IMR-90 (cell line): ENCODE measurements at regions not wholly inside any gene's neighbourhood (a gene's known extent, or its start where the extent isn't known, plus 50 kb on each side); places are given as distances from the start of the nearest gene placed in this dataset.

ENCODE experiments used
- MAZ ChIP-seq: IDR thresholded peaks from 2 replicates; pipeline ENCODE4 v1.6.1; 2012; ENCODE audit warnings: low read depth, mild to moderate bottlenecking, low read length, improper control_type of control experiment, moderate library complexity, borderline replicate concordance
- MXI1 ChIP-seq: IDR thresholded peaks from 2 replicates; pipeline ENCODE4 v1.6.1; 2012; ENCODE audit warnings: low read depth, mild to moderate bottlenecking, low read length, moderate library complexity, borderline replicate concordance
- TF ChIP-seq, protein P1 (sequence below): conservative IDR thresholded peaks from 2 replicates; pipeline ENCODE4 v1.5.1; 2012; ENCODE audit warnings: mild to moderate bottlenecking, low read depth, low read length, improper control_type of control experiment

GRCh38 chr6:91509039-91509438 is 922.2 kb upstream of the MAP3K7 start:
- TF ChIP-seq, protein P1, sequence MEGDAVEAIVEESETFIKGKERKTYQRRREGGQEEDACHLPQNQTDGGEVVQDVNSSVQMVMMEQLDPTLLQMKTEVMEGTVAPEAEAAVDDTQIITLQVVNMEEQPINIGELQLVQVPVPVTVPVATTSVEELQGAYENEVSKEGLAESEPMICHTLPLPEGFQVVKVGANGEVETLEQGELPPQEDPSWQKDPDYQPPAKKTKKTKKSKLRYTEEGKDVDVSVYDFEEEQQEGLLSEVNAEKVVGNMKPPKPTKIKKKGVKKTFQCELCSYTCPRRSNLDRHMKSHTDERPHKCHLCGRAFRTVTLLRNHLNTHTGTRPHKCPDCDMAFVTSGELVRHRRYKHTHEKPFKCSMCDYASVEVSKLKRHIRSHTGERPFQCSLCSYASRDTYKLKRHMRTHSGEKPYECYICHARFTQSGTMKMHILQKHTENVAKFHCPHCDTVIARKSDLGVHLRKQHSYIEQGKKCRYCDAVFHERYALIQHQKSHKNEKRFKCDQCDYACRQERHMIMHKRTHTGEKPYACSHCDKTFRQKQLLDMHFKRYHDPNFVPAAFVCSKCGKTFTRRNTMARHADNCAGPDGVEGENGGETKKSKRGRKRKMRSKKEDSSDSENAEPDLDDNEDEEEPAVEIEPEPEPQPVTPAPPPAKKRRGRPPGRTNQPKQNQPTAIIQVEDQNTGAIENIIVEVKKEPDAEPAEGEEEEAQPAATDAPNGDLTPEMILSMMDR, result no peak
- TF ChIP-seq MAZ (no peak), MXI1 (no peak)
